Stimulated activated naive CD8-positive, alpha-beta T cell treated with anti-CD3 and anti-CD28 coated beads, Interleukin-15, amount 100 ng/mL, for 72 hours (primary cell): ENCODE measurements at regions not wholly inside any gene's neighbourhood (a gene's known extent, or its start where the extent isn't known, plus 50 kb on each side); places are given as distances from the start of the nearest gene placed in this dataset.
"Not testable (repeated sequence)": the region's sequence is repeated elsewhere in the genome, so short reads cannot be mapped to it uniquely, and the experiment has no call there.

Experiments
- ATAC-seq: fragments of 150-1000 bp; cut with Tn5 transposase; 2 replicates; pipeline ENCODE4 v1.10.0; 2021; ENCODE audit warnings: mild to moderate bottlenecking, moderate library complexity
- DNase-seq, 2 donors: peaks; one replicate each; pipeline ENCODE4 v3.0.0; 2021 to 2022
- H3K27ac Mint-ChIP-seq, 2 donors: one replicate each; pipeline ENCODE4 v1.8.0; 2022; ENCODE audit warnings: mild to moderate bottlenecking in 2 of 2, mixed read lengths in 2 of 2, moderate library complexity in 2 of 2
- H3K27me3 Mint-ChIP-seq: one replicate; pipeline ENCODE4 v1.8.0; 2022; ENCODE audit warnings: mixed read lengths
- H3K4me1 Mint-ChIP-seq: one replicate; pipeline ENCODE4 v1.8.0; 2022; ENCODE audit warnings: mild to moderate bottlenecking, mixed read lengths
- H3K4me3 Mint-ChIP-seq, 2 donors: one replicate each; pipeline ENCODE4 v1.8.0; 2022; ENCODE audit warnings: mild to moderate bottlenecking in 2 of 2, mixed read lengths in 2 of 2, moderate library complexity in 1 of 2
- H3K9me3 Mint-ChIP-seq, 2 donors: one replicate each; pipeline ENCODE4 v1.8.0; 2022; ENCODE audit warnings: mixed read lengths in 2 of 2

GRCh38 chr14:55909879-55910278 is 208.3 kb upstream of the PELI2 start:
- Mint-ChIP-seq H3K9me3 (no peaks in the 10 kb centered on the region), H3K4me3 (no peak overlapping the region), H3K27ac (no peak overlapping the region), H3K4me1 (no peaks in the 10 kb centered on the region), H3K27me3 (peaks cover 8% of the 10 kb centered on the region)
- ATAC-seq (no peak), DNase-seq (no peak)

- ATAC-seq (no peak), DNase-seq (no peak)
- no peaks in the 10 kb centered on the region for H3K9me3 Mint-ChIP-seq
- no peaks in the 10 kb centered on the region for H3K4me1 Mint-ChIP-seq
- no peak overlapping the region for H3K27ac Mint-ChIP-seq
- H3K27me3 Mint-ChIP-seq, result peaks cover 16% of the 10 kb centered on the region
- no peak overlapping the region for H3K4me3 Mint-ChIP-seq
These were observed 207.5 kb upstream of the PELI2 start for GRCh38 chr14:55910601-55911243.

- no peaks in the 10 kb centered on the region for H3K4me1 Mint-ChIP-seq
- H3K27me3 Mint-ChIP-seq, result peaks cover 22% of the 10 kb centered on the region
- H3K4me3 Mint-ChIP-seq, result no peak overlapping the region
- no peak overlapping the region for H3K27ac Mint-ChIP-seq
- DNase-seq (no peak), ATAC-seq (no peak)
- no peaks in the 10 kb centered on the region for H3K9me3 Mint-ChIP-seq
These were observed 206.4 kb upstream of the PELI2 start for GRCh38 chr14:55911776-55912175.

GRCh38 chr14:55912344-55912743 is 205.9 kb upstream of the PELI2 start:
- H3K4me3 Mint-ChIP-seq, result no peak overlapping the region
- H3K27ac Mint-ChIP-seq, result peak overlapping the region in 1 of 2 donors; percentile 43
- H3K4me1 Mint-ChIP-seq, result no peaks in the 10 kb centered on the region
- ATAC-seq (no peak), DNase-seq (no peak)
- peaks cover 22% of the 10 kb centered on the region for H3K27me3 Mint-ChIP-seq
- no peaks in the 10 kb centered on the region for H3K9me3 Mint-ChIP-seq

GRCh38 chr14:55913324-55914025 is 204.7 kb upstream of the PELI2 start:
- Mint-ChIP-seq H3K27ac (no peak overlapping the region), H3K4me1 (no peaks in the 10 kb centered on the region), H3K27me3 (peaks cover 24% of the 10 kb centered on the region), H3K4me3 (no peak overlapping the region), H3K9me3 (no peaks in the 10 kb centered on the region)
- ATAC-seq, result no peak
- no peak for DNase-seq

- ATAC-seq (no peak), DNase-seq (no peak)
- Mint-ChIP-seq H3K27me3 (peaks cover 31% of the 10 kb centered on the region), H3K4me3 (no peak overlapping the region), H3K9me3 (no peaks in the 10 kb centered on the region), H3K4me1 (no peaks in the 10 kb centered on the region), H3K27ac (no peak overlapping the region)
These were observed 203.4 kb upstream of the PELI2 start for GRCh38 chr14:55914771-55915170.

- Mint-ChIP-seq H3K4me3 (no peak overlapping the region), H3K27ac (no peak overlapping the region), H3K4me1 (no peaks in the 10 kb centered on the region), H3K27me3 (peaks cover 31% of the 10 kb centered on the region), H3K9me3 (no peaks in the 10 kb centered on the region)
- no peak for DNase-seq
- ATAC-seq, result no peak
These were observed 202.8 kb upstream of the PELI2 start for GRCh38 chr14:55915456-55915855.

GRCh38 chr14:55919800-55920199 is 198.4 kb upstream of the PELI2 start:
- H3K4me1 Mint-ChIP-seq, H3K9me3 Mint-ChIP-seq, ATAC-seq, H3K4me3 Mint-ChIP-seq, H3K27ac Mint-ChIP-seq, DNase-seq: not testable (repeated sequence)
- H3K27me3 Mint-ChIP-seq, result peaks cover 24% of the 10 kb centered on the region

- Mint-ChIP-seq H3K9me3 (no peaks in the 10 kb centered on the region), H3K27me3 (peaks cover 21% of the 10 kb centered on the region), H3K27ac (no peak overlapping the region), H3K4me1 (no peaks in the 10 kb centered on the region), H3K4me3 (no peak overlapping the region)
- ATAC-seq (no peak), DNase-seq (no peak)
These were observed 196.7 kb upstream of the PELI2 start for GRCh38 chr14:55921511-55921910.

GRCh38 chr14:55926007-55926406 is 192.2 kb upstream of the PELI2 start:
- H3K27me3 Mint-ChIP-seq, result peaks cover 29% of the 10 kb centered on the region
- H3K4me1 Mint-ChIP-seq, result no peaks in the 10 kb centered on the region
- no peak overlapping the region for H3K27ac Mint-ChIP-seq
- H3K9me3 Mint-ChIP-seq, result no peaks in the 10 kb centered on the region
- ATAC-seq, result no peak
- H3K4me3 Mint-ChIP-seq, result no peak overlapping the region
- DNase-seq, result no peak

GRCh38 chr14:55927028-55927427 is 191.2 kb upstream of the PELI2 start:
- Mint-ChIP-seq H3K4me3 (no peak overlapping the region), H3K4me1 (no peaks in the 10 kb centered on the region), H3K9me3 (no peaks in the 10 kb centered on the region), H3K27ac (no peak overlapping the region), H3K27me3 (peaks cover 33% of the 10 kb centered on the region)
- no peak for ATAC-seq
- no peak for DNase-seq

- DNase-seq (no peak), ATAC-seq (no peak)
- H3K27me3 Mint-ChIP-seq, result peaks cover 38% of the 10 kb centered on the region
- H3K4me3 Mint-ChIP-seq, result no peak overlapping the region
- H3K4me1 Mint-ChIP-seq, result no peaks in the 10 kb centered on the region
- no peaks in the 10 kb centered on the region for H3K9me3 Mint-ChIP-seq
- H3K27ac Mint-ChIP-seq, result no peak overlapping the region
These were observed 189.9 kb upstream of the PELI2 start for GRCh38 chr14:55928276-55928675.

GRCh38 chr14:55929136-55929535 is 189.1 kb upstream of the PELI2 start:
- Mint-ChIP-seq H3K9me3 (no peaks in the 10 kb centered on the region), H3K4me3 (no peak overlapping the region), H3K4me1 (no peaks in the 10 kb centered on the region), H3K27me3 (peaks cover 38% of the 10 kb centered on the region), H3K27ac (no peak overlapping the region)
- no peak for DNase-seq
- no peak for ATAC-seq

GRCh38 chr14:55930016-55930784 is 188.0 kb upstream of the PELI2 start:
- peaks cover 38% of the 10 kb centered on the region for H3K27me3 Mint-ChIP-seq
- DNase-seq (no peak), ATAC-seq (no peak)
- no peak overlapping the region for H3K4me3 Mint-ChIP-seq
- no peaks in the 10 kb centered on the region for H3K4me1 Mint-ChIP-seq
- H3K9me3 Mint-ChIP-seq, result no peaks in the 10 kb centered on the region
- no peak overlapping the region for H3K27ac Mint-ChIP-seq

- Mint-ChIP-seq H3K27me3 (peaks cover 17% of the 10 kb centered on the region), H3K9me3 (peaks cover 0 to 10% of the 10 kb centered on the region in 2 donors), H3K4me3 (no peak overlapping the region), H3K27ac (no peak overlapping the region), H3K4me1 (no peaks in the 10 kb centered on the region)
- no peak for ATAC-seq
- DNase-seq, result no peak
These were observed 181.5 kb upstream of the PELI2 start for GRCh38 chr14:55936691-55937090.

GRCh38 chr14:55938249-55938791 is 179.9 kb upstream of the PELI2 start:
- Mint-ChIP-seq H3K4me1 (no peaks in the 10 kb centered on the region), H3K9me3 (peaks cover 0 to 10% of the 10 kb centered on the region in 2 donors), H3K4me3 (no peak overlapping the region), H3K27ac (no peak overlapping the region), H3K27me3 (peaks cover 17% of the 10 kb centered on the region)
- no peak for ATAC-seq
- DNase-seq, result no peak
